Activated CD8-positive, alpha-beta memory T cell treated with anti-CD3 and anti-CD28 coated beads, Interleukin-2, amount 50 U/mL, for 1 hour (primary cell): ENCODE measurements at regions not wholly inside any gene's neighbourhood (a gene's known extent, or its start where the extent isn't known, plus 50 kb on each side); places are given as distances from the start of the nearest gene placed in this dataset.

Experiments used
- DNase-seq: peaks from one replicate; pipeline ENCODE4 v3.0.0-alpha.2; 2020; ENCODE audit errors: extremely low read depth

GRCh38 chr7:46368871-46369270, 447.8 kb upstream of the IGFBP3 start:
- DNase-seq = no peak

- DNase-seq = no peak
Observed at GRCh38 chr7:46366526-46366925, 445.5 kb upstream of the IGFBP3 start.

- no peak for DNase-seq
Observed at GRCh38 chr7:46363688-46364087, 442.6 kb upstream of the IGFBP3 start.

GRCh38 chr7:46360811-46361210, 439.7 kb upstream of the IGFBP3 start:
- no peak for DNase-seq

- no peak for DNase-seq
Observed at GRCh38 chr7:46360296-46360695, 439.2 kb upstream of the IGFBP3 start.

- DNase-seq = no peak
Observed at GRCh38 chr7:46357851-46358250, 436.8 kb upstream of the IGFBP3 start.

- no peak for DNase-seq
Observed at GRCh38 chr7:46357290-46357689, 436.2 kb upstream of the IGFBP3 start.

GRCh38 chr7:46356371-46356770, 435.3 kb upstream of the IGFBP3 start:
- no peak for DNase-seq

GRCh38 chr7:46355331-46355730, 434.3 kb upstream of the IGFBP3 start:
- DNase-seq = no peak

- DNase-seq = peak; percentile 1
Observed at GRCh38 chr7:46352004-46352954, 431.2 kb upstream of the IGFBP3 start.

- no peak for DNase-seq
Observed at GRCh38 chr7:46349490-46349889, 428.4 kb upstream of the IGFBP3 start.

- no peak for DNase-seq
Observed at GRCh38 chr7:46344533-46344932, 423.5 kb upstream of the IGFBP3 start.

- no peak for DNase-seq
Observed at GRCh38 chr7:46343802-46344201, 422.7 kb upstream of the IGFBP3 start.

- no peak for DNase-seq
Observed at GRCh38 chr7:46322937-46323336, 401.9 kb upstream of the IGFBP3 start.

- DNase-seq = no peak
Observed at GRCh38 chr7:46321556-46322205, 400.6 kb upstream of the IGFBP3 start.

- no peak for DNase-seq
Observed at GRCh38 chr7:46320956-46321355, 399.9 kb upstream of the IGFBP3 start.

GRCh38 chr7:46319841-46320240, 398.8 kb upstream of the IGFBP3 start:
- DNase-seq = no peak

- DNase-seq = no peak
Observed at GRCh38 chr7:46318276-46318675, 397.2 kb upstream of the IGFBP3 start.

GRCh38 chr7:46317256-46317655, 396.2 kb upstream of the IGFBP3 start:
- no peak for DNase-seq

GRCh38 chr7:46315891-46316290, 394.8 kb upstream of the IGFBP3 start:
- DNase-seq = no peak

- no peak for DNase-seq
Observed at GRCh38 chr7:46301677-46302076, 380.6 kb upstream of the IGFBP3 start.

GRCh38 chr7:46297515-46297914, 376.4 kb upstream of the IGFBP3 start:
- DNase-seq = no peak

GRCh38 chr7:46296526-46296925, 375.5 kb upstream of the IGFBP3 start:
- DNase-seq = no peak
